Osteoblast (primary cell): ENCODE measurements at regions not wholly inside any gene's neighbourhood (a gene's known extent, or its start where the extent isn't known, plus 50 kb on each side); places are given as distances from the start of the nearest gene placed in this dataset.
"Not testable (repeated sequence)": the region's sequence is repeated elsewhere in the genome, so short reads cannot be mapped to it uniquely, and the experiment has no call there.

ENCODE experiments used
- DNase-seq: peaks from one replicate; pipeline ENCODE4 v3.0.0; 2011; ENCODE audit warnings: low spot score, mixed read lengths; ENCODE audit not compliant: insufficient read length; ENCODE audit errors: missing footprints
- H2AFZ ChIP-seq: 2 replicates; pipeline ENCODE4 v1.6.0; 2011; ENCODE audit warnings: mild to moderate bottlenecking, low read length
- H3K27ac ChIP-seq: 2 replicates; pipeline ENCODE4 v1.5.1; 2011; ENCODE audit warnings: mild to moderate bottlenecking, low read depth, low read length, moderate library complexity
- H3K27me3 ChIP-seq: 2 replicates; pipeline ENCODE4 v1.6.0; 2012; ENCODE audit warnings: mild to moderate bottlenecking, control low read depth, inconsistent platforms, low read length, moderate library complexity; ENCODE audit not compliant: insufficient read depth
- H3K36me3 ChIP-seq: 2 replicates; pipeline ENCODE4 v1.5.1; 2011; ENCODE audit warnings: mild to moderate bottlenecking, low read length, control low read depth, moderate library complexity; ENCODE audit not compliant: insufficient read depth
- H3K4me1 ChIP-seq: 2 replicates; pipeline ENCODE4 v1.5.1; 2011; ENCODE audit warnings: mild to moderate bottlenecking, low read length, control low read depth, moderate library complexity; ENCODE audit not compliant: insufficient read depth
- H3K4me2 ChIP-seq: 2 replicates; pipeline ENCODE4 v1.6.0; 2011; ENCODE audit warnings: mild to moderate bottlenecking, low read length; ENCODE audit not compliant: insufficient read depth
- H3K4me3 ChIP-seq: fragments of 200-600 bp; sonication (generic); 3 replicates; pipeline ENCODE4 v1.5.1; 2012; ENCODE audit warnings: mild to moderate bottlenecking, low read length, inconsistent platforms; ENCODE audit not compliant: insufficient read depth
- H3K79me2 ChIP-seq: 2 replicates; pipeline ENCODE4 v1.6.0; 2012; ENCODE audit warnings: mild to moderate bottlenecking, low read length, control low read depth, inconsistent platforms; ENCODE audit not compliant: insufficient read depth
- H3K9me3 ChIP-seq: 2 replicates; pipeline ENCODE4 v1.5.1; 2011; ENCODE audit warnings: low read depth, low read length, control low read depth
- H4K20me1 ChIP-seq: 2 replicates; pipeline ENCODE4 v1.6.0; 2012; ENCODE audit warnings: mild to moderate bottlenecking, low read length, control low read depth; ENCODE audit not compliant: insufficient read depth
- TF ChIP-seq, protein P1 (sequence below): IDR thresholded peaks from 2 replicates; pipeline ENCODE4 v1.5.1; 2011; ENCODE audit warnings: mild to moderate bottlenecking, low read depth, low read length, moderate library complexity; ENCODE audit errors: extremely low read depth

DNA sequence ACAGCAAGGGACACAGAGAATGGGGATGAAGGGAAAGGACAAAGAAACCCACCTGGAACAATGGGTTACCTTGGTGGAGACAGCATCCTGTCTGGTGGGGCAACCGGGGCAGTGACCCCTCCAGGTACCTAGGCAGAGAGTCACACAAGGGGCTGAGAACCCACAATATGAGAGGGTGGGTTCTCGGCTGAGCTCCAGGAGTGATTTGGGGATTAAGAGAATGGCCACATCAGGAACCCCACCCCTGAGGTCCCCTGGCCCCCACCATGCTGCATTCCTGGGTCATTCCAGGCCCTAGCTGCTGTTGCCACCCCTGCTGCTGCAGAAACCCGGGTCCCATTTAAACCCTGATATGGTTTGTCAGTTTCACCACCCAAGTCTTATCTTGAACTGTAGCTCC is 172.3 kb downstream of the RTP5 start:
- Histone ChIP-seq H3K27ac (no peak overlapping the region), H4K20me1 (no peaks in the 10 kb centered on the region), H3K4me1 (no peaks in the 10 kb centered on the region), H3K79me2 (no peaks in the 10 kb centered on the region), H3K4me2 (no peak overlapping the region), H3K36me3 (no peaks in the 10 kb centered on the region), H3K4me3 (no peak overlapping the region), H3K27me3 (peaks cover 22% of the 10 kb centered on the region), H3K9me3 (no peaks in the 10 kb centered on the region), H2AFZ (no peak overlapping the region)
- TF ChIP-seq, protein P1, sequence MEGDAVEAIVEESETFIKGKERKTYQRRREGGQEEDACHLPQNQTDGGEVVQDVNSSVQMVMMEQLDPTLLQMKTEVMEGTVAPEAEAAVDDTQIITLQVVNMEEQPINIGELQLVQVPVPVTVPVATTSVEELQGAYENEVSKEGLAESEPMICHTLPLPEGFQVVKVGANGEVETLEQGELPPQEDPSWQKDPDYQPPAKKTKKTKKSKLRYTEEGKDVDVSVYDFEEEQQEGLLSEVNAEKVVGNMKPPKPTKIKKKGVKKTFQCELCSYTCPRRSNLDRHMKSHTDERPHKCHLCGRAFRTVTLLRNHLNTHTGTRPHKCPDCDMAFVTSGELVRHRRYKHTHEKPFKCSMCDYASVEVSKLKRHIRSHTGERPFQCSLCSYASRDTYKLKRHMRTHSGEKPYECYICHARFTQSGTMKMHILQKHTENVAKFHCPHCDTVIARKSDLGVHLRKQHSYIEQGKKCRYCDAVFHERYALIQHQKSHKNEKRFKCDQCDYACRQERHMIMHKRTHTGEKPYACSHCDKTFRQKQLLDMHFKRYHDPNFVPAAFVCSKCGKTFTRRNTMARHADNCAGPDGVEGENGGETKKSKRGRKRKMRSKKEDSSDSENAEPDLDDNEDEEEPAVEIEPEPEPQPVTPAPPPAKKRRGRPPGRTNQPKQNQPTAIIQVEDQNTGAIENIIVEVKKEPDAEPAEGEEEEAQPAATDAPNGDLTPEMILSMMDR = no peak
- DNase-seq = no peak

DNA sequence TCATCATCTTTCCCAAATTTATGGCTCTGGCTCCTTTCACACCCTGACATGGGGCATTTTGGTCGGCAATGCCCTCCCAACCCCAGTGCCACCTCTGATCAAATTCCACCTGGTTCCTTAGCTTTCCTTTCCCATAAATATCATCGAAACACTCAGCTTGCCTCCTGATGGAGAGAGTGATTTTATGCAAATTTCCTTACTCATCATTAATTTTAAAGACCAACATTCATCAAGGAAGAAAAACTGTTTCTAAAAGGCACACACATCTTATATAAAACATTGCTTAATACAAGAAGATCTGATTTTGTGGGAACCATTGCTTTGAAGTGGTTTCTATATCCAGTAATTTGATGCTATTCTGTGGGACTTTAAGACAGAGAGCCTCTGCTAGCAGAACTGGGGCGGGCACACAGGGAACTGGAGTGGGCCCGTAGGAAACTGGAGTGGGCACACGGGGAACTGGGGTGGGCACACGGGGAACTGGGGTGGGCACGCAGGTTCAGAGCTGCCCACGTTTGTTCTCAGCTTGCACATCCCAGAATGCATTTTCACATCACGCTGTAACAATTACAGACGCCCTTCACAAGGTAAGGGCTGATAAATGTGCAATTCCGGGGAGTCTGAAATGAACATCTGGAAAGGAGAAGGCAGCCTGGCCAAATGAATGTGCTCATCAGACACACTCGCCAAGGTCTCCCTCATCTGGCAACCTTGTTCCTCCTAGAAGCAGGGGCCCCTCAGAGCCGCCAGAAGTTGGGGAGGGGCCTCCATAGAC is 174.2 kb downstream of the RTP5 start:
- Histone ChIP-seq H3K4me3 (no peak overlapping the region), H3K9me3 (no peaks in the 10 kb centered on the region), H3K36me3 (no peaks in the 10 kb centered on the region), H3K27ac (no peak overlapping the region), H3K79me2 (no peaks in the 10 kb centered on the region), H2AFZ (no peak overlapping the region), H4K20me1 (no peaks in the 10 kb centered on the region), H3K4me1 (no peaks in the 10 kb centered on the region), H3K27me3 (peaks cover 23% of the 10 kb centered on the region), H3K4me2 (no peak overlapping the region)
- TF ChIP-seq, protein P1 = no peak
- DNase-seq = no peak

DNA sequence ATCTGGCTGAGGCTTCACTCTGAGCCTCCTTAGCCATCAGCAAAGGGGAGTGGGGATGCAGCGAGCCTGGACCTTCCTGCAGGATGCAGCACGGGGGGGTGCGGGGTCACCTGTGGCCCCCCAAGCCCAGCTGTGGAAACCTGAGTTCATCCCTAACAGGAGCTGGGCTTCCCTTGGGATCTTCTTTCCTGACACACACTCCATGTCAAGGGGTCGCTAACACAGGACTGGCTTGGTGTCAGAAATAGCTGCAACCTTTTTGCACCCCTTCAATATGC is 174.7 kb downstream of the RTP5 start:
- Histone ChIP-seq H3K36me3 (no peaks in the 10 kb centered on the region), H3K79me2 (no peaks in the 10 kb centered on the region), H3K9me3 (no peaks in the 10 kb centered on the region), H3K27me3 (peaks cover 17% of the 10 kb centered on the region), H3K4me1 (no peaks in the 10 kb centered on the region), H4K20me1 (no peaks in the 10 kb centered on the region), H3K4me3 (no peak overlapping the region), H3K4me2 (no peak overlapping the region), H2AFZ (no peak overlapping the region), H3K27ac (no peak overlapping the region)
- no peak for DNase-seq
- TF ChIP-seq, protein P1 = no peak

DNA sequence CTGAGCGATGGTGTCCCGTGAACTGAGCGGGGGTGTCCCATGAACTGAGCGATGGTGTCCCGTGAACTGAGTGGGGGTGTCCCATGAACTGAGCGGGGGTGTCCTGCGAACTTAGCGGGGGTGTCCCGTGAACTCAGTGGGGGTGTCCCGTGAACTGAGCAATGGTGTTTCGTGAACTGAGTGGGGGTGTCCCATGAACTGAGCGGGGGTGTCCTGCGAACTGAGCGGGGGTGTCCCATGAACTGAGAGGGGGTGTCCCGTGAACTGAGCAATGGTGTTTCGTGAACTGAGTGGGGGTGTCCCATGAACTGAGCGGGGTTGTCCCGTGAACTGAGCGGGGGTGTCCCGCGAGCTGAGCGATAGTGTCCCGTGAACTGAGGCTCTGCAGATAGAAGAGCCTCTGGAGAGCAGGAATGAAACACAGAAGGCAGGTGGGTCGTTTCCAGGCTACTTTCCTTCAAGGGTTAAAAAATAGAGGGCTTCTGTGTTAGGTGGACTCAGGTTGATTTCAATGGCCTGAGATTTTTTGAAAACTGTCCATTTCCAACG is 176.1 kb downstream of the RTP5 start:
- not testable (repeated sequence) for H3K4me3 ChIP-seq, H3K4me1 ChIP-seq, H2AFZ ChIP-seq, DNase-seq, H4K20me1 ChIP-seq, H3K9me3 ChIP-seq, H3K36me3 ChIP-seq, H3K79me2 ChIP-seq, H3K4me2 ChIP-seq, H3K27ac ChIP-seq
- peaks cover 14% of the 10 kb centered on the region for H3K27me3 ChIP-seq
